ENCODE measurements at regions not wholly inside any gene's neighbourhood (a gene's known extent, or its start where the extent isn't known, plus 50 kb on each side); places are given as distances from the start of the nearest gene placed in this dataset.

GRCh38 chr4:72951147-72951546, 118.4 kb downstream of the COX18 start:
- Histone ChIP-seq H4K5ac (ENCODE audit: insufficient read length, low read depth, low read length) (no peak overlapping the region), H2AFZ (ENCODE audit: low read length) (no peak overlapping the region), H3K27me3 (ENCODE audit: insufficient read depth, low read length) (no peaks in the 10 kb centered on the region), H3K23me2 (ENCODE audit: insufficient read length, low read depth, low read length, poor library complexity, severe bottlenecking) (no peaks in the 10 kb centered on the region), H2BK20ac (ENCODE audit: low read depth, low read length, poor library complexity, severe bottlenecking) (no peak overlapping the region), H3K4me2 (ENCODE audit: insufficient read depth, insufficient read length, low read length) (no peak overlapping the region), H3K4me1 (ENCODE audit: insufficient read depth, low read length) (no peaks in the 10 kb centered on the region), H2BK5ac (ENCODE audit: insufficient read length, low read length) (no peak overlapping the region), H2BK12ac (ENCODE audit: insufficient read length, low read depth, low read length) (no peak overlapping the region), H3K56ac (ENCODE audit: insufficient read length, low read depth, low read length) (no peak overlapping the region), H3K14ac (ENCODE audit: insufficient read depth, low read length) (no peak overlapping the region), H3K23ac (ENCODE audit: insufficient read length, low read depth, low read length) (no peak overlapping the region), H3K18ac (ENCODE audit: insufficient read length, low read depth, low read length) (no peak overlapping the region), H4K20me1 (ENCODE audit: control insufficient read depth, insufficient read depth, insufficient read length) (no peaks in the 10 kb centered on the region), H3K27ac (ENCODE audit: insufficient read length, low read depth, low read length) (no peak overlapping the region), H3K9ac (ENCODE audit: extremely low read depth, insufficient read length, low read length) (no peak overlapping the region), H3K9me3 (ENCODE audit: control insufficient read depth, low read depth, low read length) (no peaks in the 10 kb centered on the region), H3K4ac (ENCODE audit: low read depth, low read length) (no peak overlapping the region), H4K91ac (ENCODE audit: insufficient read length, low read depth, low read length) (no peak overlapping the region), H2AK5ac (ENCODE audit: insufficient read length, low read length) (no peak overlapping the region), H2BK15ac (ENCODE audit: low read depth, low read length) (no peak overlapping the region), H3K79me1 (ENCODE audit: insufficient read depth, low read depth, low read length, poor library complexity, severe bottlenecking) (no peaks in the 10 kb centered on the region), H3K79me2 (ENCODE audit: insufficient read depth, low read length) (no peaks in the 10 kb centered on the region), H2BK120ac (ENCODE audit: low read depth, low read length, poor library complexity, severe bottlenecking) (no peak overlapping the region), H4K8ac (replicated peaks; ENCODE audit: insufficient read length, low read depth, low read length) (no peak overlapping the region), H3T11ph (ENCODE audit: low read length) (no peak overlapping the region)
- no peak overlapping the region for H3K4me3 Mint-ChIP-seq
- no peaks in the 10 kb centered on the region for H3K27me3 Mint-ChIP-seq (ENCODE audit: low read depth)
- peak; percentile 56 for TF ChIP-seq CTCF (conservative IDR thresholded peaks at IDR 0.05)
- H3K27ac Mint-ChIP-seq, result no peak overlapping the region
- no peaks in the 10 kb centered on the region for H3K9me3 Mint-ChIP-seq
- no peaks in the 10 kb centered on the region for H3K4me1 Mint-ChIP-seq
- WGBS (ENCODE audit: extremely low coverage, insufficient read length, low lambda C conversion rate), result no CpG with 5 or more reads among the region's 1 CpG
- no peaks in the 10 kb centered on the region for H3K36me3 Mint-ChIP-seq (ENCODE audit: insufficient read depth in 1 of 3, low read depth in 3 of 3)
- no peak for DNase-seq

Data from H9 (cell line).